ENCODE measurements at regions not wholly inside any gene's neighbourhood (a gene's known extent, or its start where the extent isn't known, plus 50 kb on each side); places are given as distances from the start of the nearest gene placed in this dataset.

DNA sequence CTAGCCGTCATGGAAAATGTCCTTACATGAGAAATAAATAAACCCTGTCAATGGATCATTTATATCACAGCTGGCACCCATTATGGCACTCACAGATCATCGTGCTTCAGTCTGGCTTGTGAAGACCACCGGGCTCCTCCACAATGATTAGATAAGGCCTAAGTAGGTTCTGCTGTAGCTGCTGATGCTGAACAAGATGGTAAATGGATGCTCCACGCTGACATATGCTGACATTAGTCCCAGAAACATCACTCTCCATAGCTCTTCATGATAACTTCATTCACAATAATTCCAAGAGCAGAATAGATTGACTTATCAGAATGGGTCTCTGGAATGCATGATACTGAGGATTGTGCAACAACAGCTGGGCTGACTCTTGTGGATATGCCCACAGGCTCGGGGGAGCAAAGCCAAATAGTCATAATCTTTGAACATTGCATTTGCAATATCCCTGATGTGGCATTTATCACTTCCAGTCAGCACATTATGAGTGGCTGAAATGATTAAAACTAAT is 63.8 kb upstream of the RXFP2 start:
- FAIRE-seq = no peak
- no peak for DNase-seq (ENCODE audit: low spot score)

DNA sequence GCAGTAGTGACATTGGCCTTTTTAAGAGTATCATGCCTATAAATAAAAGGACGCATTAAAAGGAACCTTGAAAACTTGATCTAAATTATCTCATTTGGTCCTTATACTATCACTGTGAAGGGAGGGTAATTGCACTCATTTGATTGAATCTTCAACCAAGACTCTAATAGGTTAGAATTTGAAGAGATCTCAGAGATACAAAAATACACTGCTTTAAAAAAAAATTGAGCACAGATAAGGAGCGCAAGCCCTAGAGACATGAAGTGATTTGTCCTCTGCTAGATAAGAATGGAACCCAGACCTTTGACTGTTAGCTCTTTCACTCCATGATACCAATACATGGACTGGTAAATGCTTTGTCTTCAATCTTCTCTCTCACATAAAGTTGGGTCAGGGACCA is 58.2 kb upstream of the RXFP2 start:
- no peak for DNase-seq (ENCODE audit: low spot score)
- no peak for FAIRE-seq

DNA sequence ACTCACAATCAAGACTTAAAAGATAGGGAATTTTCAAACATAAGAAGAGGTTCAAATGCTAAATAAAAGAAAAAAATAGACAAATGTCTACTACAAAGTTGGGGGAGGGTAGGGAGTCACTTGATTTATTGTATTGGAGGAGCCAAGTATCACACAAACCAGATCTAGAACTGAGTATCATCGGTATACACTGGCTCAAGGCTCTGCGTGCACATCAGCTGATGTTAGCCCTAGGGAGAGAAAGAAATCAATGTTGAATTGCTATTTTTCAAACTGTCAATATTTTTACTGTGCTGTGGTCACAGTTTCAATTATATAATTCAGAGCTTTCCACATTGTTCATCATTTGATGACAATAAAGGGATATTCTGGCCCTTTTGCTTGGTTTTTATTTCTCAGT is 54.9 kb upstream of the RXFP2 start:
- FAIRE-seq (no peak), DNase-seq (ENCODE audit: low spot score) (no peak)

DNA sequence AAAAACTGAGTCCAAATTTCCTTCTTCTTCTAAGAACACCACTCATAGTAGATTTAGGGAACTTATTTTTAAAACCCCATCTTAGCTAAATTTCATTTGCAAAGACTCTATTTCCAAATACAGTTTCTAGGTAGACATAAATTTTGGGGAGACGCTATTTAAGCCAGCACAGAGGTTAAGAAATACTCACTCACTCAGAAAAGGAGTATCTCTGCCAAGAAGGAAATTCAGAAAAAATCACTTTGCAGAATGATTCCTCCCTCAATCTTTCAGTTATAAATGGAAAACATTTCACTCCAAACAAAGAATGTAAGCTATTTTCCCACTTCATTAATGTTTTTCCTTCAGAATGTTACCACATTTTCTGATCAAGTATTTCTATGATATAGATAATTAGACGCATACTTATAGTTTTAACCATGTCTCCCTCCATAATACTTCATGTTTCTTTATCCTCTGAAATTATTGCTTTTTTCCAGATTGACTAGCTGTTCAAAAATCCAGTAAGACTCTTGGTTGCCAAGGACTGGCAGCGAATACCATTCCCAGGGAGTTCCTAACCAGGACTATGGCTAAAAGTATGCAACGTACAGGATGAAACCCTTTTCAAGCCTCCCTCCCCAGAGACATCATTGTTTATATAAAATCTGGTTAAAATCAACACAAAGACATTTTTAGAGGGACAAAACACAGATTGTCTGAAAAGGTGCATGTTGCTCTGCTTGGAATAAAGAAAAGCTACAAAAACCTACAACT is 52.5 kb upstream of the RXFP2 start:
- no peak for DNase-seq (ENCODE audit: low spot score)
- FAIRE-seq = no peak
